Esophagus muscularis mucosa (tissue), 4 donors: ENCODE measurements at regions not wholly inside any gene's neighbourhood (a gene's known extent, or its start where the extent isn't known, plus 50 kb on each side); places are given as distances from the start of the nearest gene placed in this dataset.

Experiments used
- DNase-seq: peaks from one replicate; pipeline ENCODE4 v3.0.0-alpha.2; 2017; ENCODE audit errors: extremely low spot score
- H3K27ac ChIP-seq, 4 donors: fragments of 200-600 bp; sonication (generic); replicated peaks in 1 of 4; 1 replicate in 3 of 4; 2 replicates in 1 of 4; pipeline ENCODE4 v1.5.1; 2016 to 2019; ENCODE audit warnings: mild to moderate bottlenecking in 1 of 4
- H3K27me3 ChIP-seq, 4 donors: fragments of 200-600 bp; sonication (generic); one replicate each; pipeline versions ENCODE4 v1.5.1 to v1.6.0; 2016 to 2019
- H3K36me3 ChIP-seq, 4 donors: fragments of 200-600 bp; sonication (generic); one replicate each; pipeline ENCODE4 v1.5.1; 2016 to 2019
- H3K4me1 ChIP-seq, 4 donors: fragments of 200-600 bp; sonication (generic); one replicate each; pipeline ENCODE4 v1.5.1; 2016 to 2019
- H3K4me3 ChIP-seq, 4 donors: fragments of 200-600 bp; sonication (generic); 1 replicate in 2 of 4; 2 replicates in 2 of 4; pipeline ENCODE4 v1.5.1; 2016 to 2019; ENCODE audit warnings: mild to moderate bottlenecking in 4 of 4, moderate library complexity in 1 of 4
- H3K9me3 ChIP-seq, 4 donors: fragments of 200-600 bp; sonication (generic); 1 replicate in 3 of 4; 2 replicates in 1 of 4; pipeline ENCODE4 v1.5.1; 2016 to 2019
- EP300 ChIP-seq: sonication (generic); formaldehyde crosslinking; IDR thresholded peaks from one replicate; pipeline ENCODE4 v1.6.1; 2017; ENCODE audit warnings: antibody characterized with exemption
- POLR2A ChIP-seq: fragments of 450-650 bp; IDR thresholded peaks from one replicate; pipeline ENCODE4 v1.6.1; 2017; ENCODE audit warnings: antibody characterized with exemption, moderate library complexity, mild to moderate bottlenecking, low read depth
- POLR2AphosphoS5 ChIP-seq, 2 donors: sonication (generic); formaldehyde crosslinking; IDR thresholded peaks; one replicate each; pipeline ENCODE4 v1.6.1; 2017; ENCODE audit warnings: antibody characterized with exemption in 2 of 2
- WGBS: methylation state at CpG from one replicate; pipeline ENCODE4 v1.1.5; 2018; 5-methylcytosine and 5-hydroxymethylcytosine counted together
- intact Hi-C: fragments of 100-400 bp; cut with DNase I; formaldehyde crosslinking; loops from one replicate; pipeline ENCODE4 v1.15.1; 2023
- TF ChIP-seq, protein P1 (sequence below), 3 experiments: fragments of 200-600 bp in 2 of 3; fragments of 450-650 bp in 1 of 3; sonication (generic) in 2 of 3; IDR thresholded peaks; one replicate each; pipeline ENCODE4 v1.5.1; 2017 to 2019; ENCODE audit warnings: antibody characterized with exemption in 3 of 3, mild to moderate bottlenecking in 2 of 3, moderate library complexity in 1 of 3

DNA sequence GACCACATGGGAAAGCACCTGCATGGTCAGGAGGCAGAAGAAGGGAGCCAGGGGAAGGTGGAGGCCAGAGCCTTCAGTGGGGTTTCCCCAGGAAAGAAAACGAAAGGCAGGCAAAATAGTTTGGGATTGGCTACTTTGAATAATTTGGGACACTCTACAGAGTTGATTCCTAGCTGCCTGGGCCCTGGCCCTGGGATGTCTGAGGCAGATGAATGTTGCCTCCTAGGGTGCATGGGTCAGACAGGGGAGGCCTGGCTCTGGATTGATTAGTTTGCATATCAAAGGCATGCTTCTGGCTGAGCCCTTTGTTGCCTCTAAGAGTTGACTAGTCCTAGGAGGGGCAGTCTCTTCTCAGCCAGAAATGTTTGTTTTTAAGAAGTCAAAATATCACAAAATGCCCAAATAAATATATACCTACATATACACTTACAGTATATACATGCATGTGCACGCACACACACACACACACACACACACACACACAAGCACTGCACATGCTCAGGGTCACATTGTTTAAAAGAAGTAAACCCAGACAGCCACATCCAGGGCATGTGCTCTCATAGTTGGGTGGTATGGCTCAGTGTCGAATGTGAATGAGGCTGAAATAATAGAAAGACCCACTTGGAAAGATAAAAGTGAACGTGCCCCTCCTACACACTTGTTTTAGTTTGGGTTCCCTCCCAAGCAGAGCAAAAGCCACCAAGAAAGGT is 184.2 kb downstream of the GPAM start:
- Histone ChIP-seq H3K27ac (no peak overlapping the region), H3K4me1 (peaks cover 0 to 7% (median 0%) of the 10 kb centered on the region in 4 donors), H3K27me3 (no peaks in the 10 kb centered on the region), H3K36me3 (no peaks in the 10 kb centered on the region), H3K4me3 (no peak overlapping the region), H3K9me3 (peaks cover 0 to 9% (median 3%) of the 10 kb centered on the region in 4 donors)
- 56% methylated on average over 4 of the region's 4 CpGs for WGBS
- TF ChIP-seq, protein P1, sequence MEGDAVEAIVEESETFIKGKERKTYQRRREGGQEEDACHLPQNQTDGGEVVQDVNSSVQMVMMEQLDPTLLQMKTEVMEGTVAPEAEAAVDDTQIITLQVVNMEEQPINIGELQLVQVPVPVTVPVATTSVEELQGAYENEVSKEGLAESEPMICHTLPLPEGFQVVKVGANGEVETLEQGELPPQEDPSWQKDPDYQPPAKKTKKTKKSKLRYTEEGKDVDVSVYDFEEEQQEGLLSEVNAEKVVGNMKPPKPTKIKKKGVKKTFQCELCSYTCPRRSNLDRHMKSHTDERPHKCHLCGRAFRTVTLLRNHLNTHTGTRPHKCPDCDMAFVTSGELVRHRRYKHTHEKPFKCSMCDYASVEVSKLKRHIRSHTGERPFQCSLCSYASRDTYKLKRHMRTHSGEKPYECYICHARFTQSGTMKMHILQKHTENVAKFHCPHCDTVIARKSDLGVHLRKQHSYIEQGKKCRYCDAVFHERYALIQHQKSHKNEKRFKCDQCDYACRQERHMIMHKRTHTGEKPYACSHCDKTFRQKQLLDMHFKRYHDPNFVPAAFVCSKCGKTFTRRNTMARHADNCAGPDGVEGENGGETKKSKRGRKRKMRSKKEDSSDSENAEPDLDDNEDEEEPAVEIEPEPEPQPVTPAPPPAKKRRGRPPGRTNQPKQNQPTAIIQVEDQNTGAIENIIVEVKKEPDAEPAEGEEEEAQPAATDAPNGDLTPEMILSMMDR (IDR thresholded peaks at IDR 0.05), result no peak
- TF ChIP-seq POLR2AphosphoS5 (IDR thresholded peaks at IDR 0.05), result no peak
- TF ChIP-seq POLR2A, result no peak
- TF ChIP-seq EP300, result no peak
- intact Hi-C loops, result no loop called here
- peak; percentile 74 for DNase-seq

DNA sequence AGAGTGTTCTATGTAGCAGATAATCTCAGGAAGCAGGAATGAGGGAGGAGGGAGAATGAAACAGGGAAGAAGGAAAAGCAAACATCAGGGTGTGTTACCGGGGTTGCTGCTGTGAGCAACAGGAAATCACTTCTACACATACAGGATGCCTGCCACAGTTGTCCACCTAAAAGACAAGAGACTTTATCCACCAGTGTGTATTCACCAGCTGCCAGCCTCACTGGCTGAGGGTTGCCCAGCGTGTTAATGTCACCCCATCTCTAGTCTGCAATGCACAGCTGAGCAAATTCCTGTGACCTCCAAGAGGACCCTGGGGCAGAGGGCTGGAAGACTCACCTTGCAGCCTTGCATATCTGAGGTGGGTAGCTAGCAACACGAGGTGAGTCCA is 183.7 kb downstream of the GPAM start:
- Histone ChIP-seq H3K36me3 (no peaks in the 10 kb centered on the region), H3K27me3 (no peaks in the 10 kb centered on the region), H3K9me3 (peaks cover 0 to 4% (median 1%) of the 10 kb centered on the region in 4 donors), H3K27ac (no peak overlapping the region), H3K4me3 (no peak overlapping the region), H3K4me1 (peaks cover 0 to 7% (median 0%) of the 10 kb centered on the region in 4 donors)
- peak; percentile 17 for DNase-seq
- 46% methylated on average over 3 of the region's 3 CpGs for WGBS
- intact Hi-C loops, result no loop called here
- TF ChIP-seq POLR2A (no peak), EP300 (no peak), POLR2AphosphoS5 (IDR thresholded peaks at IDR 0.05) (no peak)
- TF ChIP-seq, protein P1 (IDR thresholded peaks at IDR 0.05), result no peak

DNA sequence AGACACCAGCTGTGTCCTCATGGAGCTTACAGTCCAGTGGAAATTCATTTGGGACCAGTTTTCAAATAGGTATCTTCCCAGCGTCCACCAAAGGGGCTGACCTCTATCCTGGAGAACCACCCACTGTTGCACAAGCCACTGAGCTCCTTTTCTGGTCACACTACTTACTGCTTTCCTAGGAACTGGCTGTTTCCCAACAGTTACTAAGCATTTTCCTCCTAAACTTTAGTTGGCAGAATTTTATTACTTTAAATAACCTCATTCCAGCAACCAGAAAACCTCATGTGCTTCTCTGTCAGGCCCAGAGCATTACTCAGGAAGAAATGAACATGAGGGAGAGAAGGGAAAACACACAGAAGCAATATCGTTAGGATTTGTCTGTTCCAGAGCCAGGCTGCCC is 183.1 kb downstream of the GPAM start:
- no peaks in the 10 kb centered on the region for H3K9me3 ChIP-seq
- H3K27me3 ChIP-seq, result no peaks in the 10 kb centered on the region
- no peaks in the 10 kb centered on the region for H3K36me3 ChIP-seq
- intact Hi-C loops, result no loop called here
- no peak for TF ChIP-seq POLR2A
- TF ChIP-seq POLR2AphosphoS5 (IDR thresholded peaks at IDR 0.05), result peak in 1 of 2 donors; percentile 32
- no peak overlapping the region for H3K27ac ChIP-seq
- no peak for DNase-seq
- 62% methylated on average over 2 of the region's 2 CpGs for WGBS
- H3K4me3 ChIP-seq, result no peak overlapping the region
- H3K4me1 ChIP-seq, result peaks cover 0 to 7% (median 0%) of the 10 kb centered on the region in 4 donors

DNA sequence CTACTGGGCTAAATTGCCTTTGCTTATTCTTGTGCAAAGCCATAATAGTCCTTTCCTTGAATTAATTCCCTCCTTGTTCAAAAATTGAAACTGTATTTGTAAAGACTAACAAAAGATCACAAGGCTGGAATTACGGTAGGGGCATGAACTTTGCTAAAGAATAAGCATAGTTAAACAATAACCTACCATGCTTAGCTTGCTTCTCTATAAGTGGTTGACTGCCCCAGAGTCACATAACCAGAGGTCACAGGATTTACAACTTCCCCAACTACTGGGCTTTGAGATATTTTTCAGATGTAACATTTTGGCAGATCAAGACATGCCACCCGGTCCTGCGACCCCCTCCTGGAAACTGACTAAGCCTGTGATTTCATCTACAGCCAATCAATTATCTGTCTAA is 181.4 kb downstream of the GPAM start:
- no peak for DNase-seq
- Histone ChIP-seq H3K27me3 (no peaks in the 10 kb centered on the region), H3K36me3 (no peaks in the 10 kb centered on the region), H3K9me3 (no peaks in the 10 kb centered on the region), H3K27ac (no peak overlapping the region), H3K4me3 (no peak overlapping the region), H3K4me1 (peaks cover 0 to 7% (median 0%) of the 10 kb centered on the region in 4 donors)
- 77% methylated on average over 3 of the region's 3 CpGs for WGBS
- intact Hi-C loops, result no loop called here
- TF ChIP-seq EP300, result no peak
- no peak for TF ChIP-seq POLR2A
- no peak for TF ChIP-seq POLR2AphosphoS5 (IDR thresholded peaks at IDR 0.05)
- TF ChIP-seq, protein P1 (IDR thresholded peaks at IDR 0.05), result no peak

DNA sequence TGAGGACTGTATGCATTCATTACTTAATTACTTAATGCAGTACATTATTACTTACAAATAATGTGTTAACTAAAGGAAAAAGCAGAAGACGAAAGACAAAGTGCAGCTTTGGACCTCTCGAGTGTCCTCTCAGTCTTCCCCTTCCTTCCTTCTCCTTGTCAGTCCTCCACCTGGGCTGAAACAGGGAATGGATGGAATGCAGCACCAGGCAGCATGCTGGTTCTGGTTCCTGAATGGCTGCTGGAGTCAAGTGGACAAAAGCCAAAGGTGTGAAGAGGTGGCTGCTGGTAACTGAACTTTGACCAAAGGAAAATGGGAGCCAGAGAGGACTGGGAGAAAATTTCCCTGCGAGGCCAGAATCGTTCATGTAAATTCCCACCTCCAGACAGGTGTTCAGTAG is 179.5 kb downstream of the GPAM start:
- Histone ChIP-seq H3K9me3 (no peaks in the 10 kb centered on the region), H3K27ac (no peak overlapping the region), H3K36me3 (no peaks in the 10 kb centered on the region), H3K27me3 (no peaks in the 10 kb centered on the region), H3K4me3 (no peak overlapping the region), H3K4me1 (peaks cover 0 to 7% (median 0%) of the 10 kb centered on the region in 4 donors)
- no peak for TF ChIP-seq EP300
- no peak for TF ChIP-seq POLR2AphosphoS5 (IDR thresholded peaks at IDR 0.05)
- TF ChIP-seq, protein P1 (IDR thresholded peaks at IDR 0.05), result no peak
- TF ChIP-seq POLR2A, result no peak
- peak; percentile 83 for DNase-seq
- intact Hi-C loops, result no loop called here
- WGBS, result 86% methylated on average over 4 of the region's 4 CpGs
